ENCODE measurements at regions not wholly inside any gene's neighbourhood (a gene's known extent, or its start where the extent isn't known, plus 50 kb on each side); places are given as distances from the start of the nearest gene placed in this dataset.

DNA sequence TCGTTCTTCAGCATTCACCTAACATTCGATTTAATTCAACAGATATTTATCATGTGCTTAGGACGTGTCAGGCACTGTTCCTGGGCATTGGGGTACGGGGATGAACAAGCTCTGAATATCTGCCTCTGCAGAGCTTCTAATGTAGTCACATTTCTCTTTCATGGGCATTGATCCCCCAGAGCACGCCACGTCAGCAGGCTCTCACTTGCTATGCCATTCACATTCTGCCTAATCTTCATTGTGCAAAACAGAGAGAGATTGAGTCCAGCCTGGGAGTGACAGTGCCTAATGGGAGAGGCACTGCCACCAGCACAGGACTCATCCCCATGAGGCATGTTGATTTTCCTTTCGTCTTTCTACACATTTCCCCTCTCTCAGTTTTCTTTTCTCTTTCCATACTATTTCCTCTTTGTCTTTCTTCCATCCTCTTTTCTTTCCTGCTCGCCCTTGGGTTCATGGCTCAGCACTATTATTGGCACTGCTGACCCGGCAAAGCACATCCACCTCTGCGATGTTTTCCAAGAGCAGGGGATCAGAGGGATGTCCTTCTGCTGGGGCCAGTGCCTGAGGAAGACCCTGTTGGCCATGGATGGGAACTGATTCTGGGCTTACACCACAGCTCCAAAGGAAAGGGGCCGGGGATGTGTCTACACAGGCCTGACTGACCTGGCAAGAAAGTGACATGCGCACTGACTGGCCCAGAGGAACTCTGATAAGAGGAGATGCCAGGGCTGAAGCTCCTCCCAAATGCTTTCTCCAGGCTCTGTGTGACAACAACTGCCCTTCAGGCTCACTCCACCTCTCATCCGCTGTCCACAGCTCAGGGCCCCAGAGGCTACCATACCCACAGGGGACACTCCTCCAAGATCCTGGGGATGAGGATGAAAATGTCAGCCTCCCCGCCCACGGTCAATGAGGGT, 195.9 kb downstream of the TOMM20 start:
- Mint-ChIP-seq H3K27ac (ENCODE audit: unreplicated experiment) (no peak overlapping the region), H3K36me3 (ENCODE audit: unreplicated experiment) (no peaks in the 10 kb centered on the region)

DNA sequence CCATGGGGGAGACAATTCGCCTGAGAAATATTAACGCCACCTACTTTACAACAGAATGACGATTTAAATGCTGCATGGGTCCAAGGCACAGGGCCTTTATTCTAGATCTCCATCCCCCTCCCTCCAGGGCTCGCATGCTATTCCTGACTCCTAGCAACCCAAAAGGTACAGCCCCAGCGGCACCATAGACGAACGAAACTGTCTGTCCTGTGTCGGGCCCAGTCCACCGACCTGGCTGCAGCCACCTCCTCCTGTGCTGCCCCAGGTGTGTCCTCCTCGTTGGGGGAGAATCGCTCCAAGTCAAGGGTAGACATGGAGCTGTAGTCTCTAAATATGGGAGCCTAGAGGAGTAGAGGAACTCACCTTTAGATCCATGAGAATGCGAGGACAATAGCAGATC, 196.5 kb downstream of the TOMM20 start:
- Mint-ChIP-seq H3K4me1 (ENCODE audit: low read depth, unreplicated experiment) (peaks cover 15% of the 10 kb centered on the region), H3K4me3 (ENCODE audit: unreplicated experiment) (no peak overlapping the region), H3K36me3 (ENCODE audit: unreplicated experiment) (no peaks in the 10 kb centered on the region), H3K27ac (ENCODE audit: unreplicated experiment) (no peak overlapping the region), H3K9me3 (ENCODE audit: unreplicated experiment) (peaks cover 4% of the 10 kb centered on the region), H3K27me3 (ENCODE audit: unreplicated experiment) (peaks cover 11% of the 10 kb centered on the region)
- TF ChIP-seq, protein P1, sequence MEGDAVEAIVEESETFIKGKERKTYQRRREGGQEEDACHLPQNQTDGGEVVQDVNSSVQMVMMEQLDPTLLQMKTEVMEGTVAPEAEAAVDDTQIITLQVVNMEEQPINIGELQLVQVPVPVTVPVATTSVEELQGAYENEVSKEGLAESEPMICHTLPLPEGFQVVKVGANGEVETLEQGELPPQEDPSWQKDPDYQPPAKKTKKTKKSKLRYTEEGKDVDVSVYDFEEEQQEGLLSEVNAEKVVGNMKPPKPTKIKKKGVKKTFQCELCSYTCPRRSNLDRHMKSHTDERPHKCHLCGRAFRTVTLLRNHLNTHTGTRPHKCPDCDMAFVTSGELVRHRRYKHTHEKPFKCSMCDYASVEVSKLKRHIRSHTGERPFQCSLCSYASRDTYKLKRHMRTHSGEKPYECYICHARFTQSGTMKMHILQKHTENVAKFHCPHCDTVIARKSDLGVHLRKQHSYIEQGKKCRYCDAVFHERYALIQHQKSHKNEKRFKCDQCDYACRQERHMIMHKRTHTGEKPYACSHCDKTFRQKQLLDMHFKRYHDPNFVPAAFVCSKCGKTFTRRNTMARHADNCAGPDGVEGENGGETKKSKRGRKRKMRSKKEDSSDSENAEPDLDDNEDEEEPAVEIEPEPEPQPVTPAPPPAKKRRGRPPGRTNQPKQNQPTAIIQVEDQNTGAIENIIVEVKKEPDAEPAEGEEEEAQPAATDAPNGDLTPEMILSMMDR (IDR thresholded peaks at IDR 0.05; ENCODE audit: partially characterized antibody, unreplicated experiment), result no peak
- DNase-seq, result no peak

More for the DNA sequence above, 195.9 kb downstream of the TOMM20 start:
- H3K27me3 Mint-ChIP-seq (ENCODE audit: unreplicated experiment), result peaks cover 6% of the 10 kb centered on the region
- no peak overlapping the region for H3K4me3 Mint-ChIP-seq (ENCODE audit: unreplicated experiment)
- H3K9me3 Mint-ChIP-seq (ENCODE audit: unreplicated experiment), result peaks cover 4% of the 10 kb centered on the region
- H3K4me1 Mint-ChIP-seq (ENCODE audit: low read depth, unreplicated experiment), result peaks cover 9% of the 10 kb centered on the region
- TF ChIP-seq, protein P1 (IDR thresholded peaks at IDR 0.05; ENCODE audit: partially characterized antibody, unreplicated experiment), result no peak
- DNase-seq, result no peak

DNA sequence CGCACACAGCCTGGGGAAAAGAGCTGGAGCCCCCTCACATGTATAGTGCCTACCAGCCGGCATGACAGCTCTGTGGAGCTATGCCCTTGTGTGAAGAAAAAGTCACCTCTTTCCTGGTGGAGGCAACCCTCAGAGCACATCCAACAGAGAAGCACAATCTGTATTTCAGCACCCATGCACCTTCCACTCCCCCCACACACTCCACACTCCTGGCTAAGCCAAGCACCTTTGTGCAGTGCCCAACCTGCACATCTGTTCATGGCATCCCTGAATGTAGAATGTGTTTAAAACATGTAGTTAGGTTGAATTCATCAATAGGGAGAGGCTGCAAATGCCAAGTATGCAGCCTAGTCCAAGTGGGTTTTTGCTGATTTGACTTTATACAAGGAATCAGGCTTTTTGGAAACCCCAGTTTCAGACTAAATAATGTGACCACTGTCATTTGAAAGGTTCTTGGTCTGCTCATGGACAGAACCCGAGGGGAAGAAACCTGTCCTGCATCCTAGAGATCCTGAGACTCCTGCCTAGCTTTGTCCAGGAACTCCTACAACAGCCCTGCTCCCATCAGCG, 197.1 kb downstream of the TOMM20 start:
- Mint-ChIP-seq H3K4me3 (ENCODE audit: unreplicated experiment) (no peak overlapping the region), H3K27me3 (ENCODE audit: unreplicated experiment) (peaks cover 11% of the 10 kb centered on the region), H3K27ac (ENCODE audit: unreplicated experiment) (no peak overlapping the region), H3K4me1 (ENCODE audit: low read depth, unreplicated experiment) (peaks cover 18% of the 10 kb centered on the region), H3K36me3 (ENCODE audit: unreplicated experiment) (no peaks in the 10 kb centered on the region), H3K9me3 (ENCODE audit: unreplicated experiment) (peaks cover 4% of the 10 kb centered on the region)
- DNase-seq, result no peak
- TF ChIP-seq, protein P1 (IDR thresholded peaks at IDR 0.05; ENCODE audit: partially characterized antibody, unreplicated experiment), result no peak

DNA sequence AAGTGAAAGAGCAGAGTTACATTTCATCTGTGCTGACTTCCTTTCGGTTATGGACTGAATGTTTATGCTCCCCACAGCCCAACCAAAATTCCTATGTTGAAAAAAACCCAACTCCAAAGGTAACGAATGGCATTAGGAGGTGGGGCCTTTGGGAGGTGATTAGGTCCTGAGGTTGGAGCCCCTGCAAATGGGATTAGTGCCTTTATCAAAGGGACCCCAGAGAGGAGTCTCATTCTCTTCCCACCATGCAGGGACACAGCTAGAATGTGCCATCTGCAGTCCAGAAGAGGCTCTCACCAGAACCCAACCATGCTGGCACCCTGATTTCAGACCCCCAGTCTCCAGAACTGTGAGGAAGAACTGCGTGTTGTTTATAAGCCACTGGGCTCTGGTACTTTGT, 199.3 kb downstream of the TOMM20 start:
- no peaks in the 10 kb centered on the region for H3K36me3 Mint-ChIP-seq (ENCODE audit: unreplicated experiment)
- peaks cover 24% of the 10 kb centered on the region for H3K4me1 Mint-ChIP-seq (ENCODE audit: low read depth, unreplicated experiment)
- DNase-seq, result no peak
- TF ChIP-seq, protein P1 (IDR thresholded peaks at IDR 0.05; ENCODE audit: partially characterized antibody, unreplicated experiment), result no peak
- peaks cover 1% of the 10 kb centered on the region for H3K9me3 Mint-ChIP-seq (ENCODE audit: unreplicated experiment)
- no peak overlapping the region for H3K27ac Mint-ChIP-seq (ENCODE audit: unreplicated experiment)
- H3K27me3 Mint-ChIP-seq (ENCODE audit: unreplicated experiment), result peaks cover 11% of the 10 kb centered on the region
- no peak overlapping the region for H3K4me3 Mint-ChIP-seq (ENCODE audit: unreplicated experiment)

DNA sequence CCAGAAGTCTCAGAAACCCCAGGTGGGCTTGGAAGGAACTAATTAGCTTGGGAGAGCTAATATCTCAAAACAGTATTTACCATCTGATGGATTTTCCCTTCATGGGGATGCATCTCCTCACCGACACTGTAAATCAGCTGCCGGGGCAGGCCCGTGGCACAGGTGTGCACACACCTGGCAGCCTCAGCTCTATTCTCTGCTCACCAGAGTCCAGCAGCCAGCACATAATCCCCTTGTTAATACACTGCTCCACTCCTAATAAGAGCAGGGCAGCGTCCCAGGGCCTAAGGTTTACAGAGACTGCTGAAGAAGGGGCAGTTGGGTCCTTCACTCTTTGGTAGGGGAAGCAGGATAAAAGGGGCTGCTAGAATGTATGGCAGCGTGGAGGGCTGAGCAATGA, 200.0 kb downstream of the TOMM20 start:
- H3K9me3 Mint-ChIP-seq (ENCODE audit: unreplicated experiment), result peaks cover 1% of the 10 kb centered on the region
- no peak overlapping the region for H3K4me3 Mint-ChIP-seq (ENCODE audit: unreplicated experiment)
- H3K27ac Mint-ChIP-seq (ENCODE audit: unreplicated experiment), result no peak overlapping the region
- H3K4me1 Mint-ChIP-seq (ENCODE audit: low read depth, unreplicated experiment), result peaks cover 24% of the 10 kb centered on the region
- no peak for DNase-seq
- H3K27me3 Mint-ChIP-seq (ENCODE audit: unreplicated experiment), result peaks cover 13% of the 10 kb centered on the region
- TF ChIP-seq, protein P1 (IDR thresholded peaks at IDR 0.05; ENCODE audit: partially characterized antibody, unreplicated experiment), result no peak
- H3K36me3 Mint-ChIP-seq (ENCODE audit: unreplicated experiment), result no peaks in the 10 kb centered on the region
